HCT116 (cell line): ENCODE measurements at regions not wholly inside any gene's neighbourhood (a gene's known extent, or its start where the extent isn't known, plus 50 kb on each side); places are given as distances from the start of the nearest gene placed in this dataset.

Source experiments
- ATAC-seq: fragments of 200-7000 bp; cut with Tn5 transposase; 2 replicates; pipeline ENCODE4 v1.9.1; 2020; ENCODE audit warnings: mild to moderate bottlenecking, moderate library complexity
- BruUV-seq: library from RNA; stranded (reverse); fragments of 400-500 nt; replicated peaks from 2 replicates; lab custom pipeline; 2021; lab: Mats Ljungman, UMichigan
- CTCF ChIA-PET: fragments of 300-600 bp; sonication (Branson Sonifier 250); formaldehyde crosslinking; loops from one replicate; lab custom pipeline; 2021; ENCODE audit warnings: antibody characterized with exemption; lab: Charles Lee
- POLR2A ChIA-PET: fragments of 300-600, 350-600 bp; sonication (Branson Sonifier 250); formaldehyde crosslinking; loops from one replicate; lab custom pipeline; 2021; ENCODE audit warnings: antibody characterized with exemption; lab: Charles Lee
- RAD21 ChIA-PET, 2 experiments: fragments of 300-600 bp; sonication (Branson Sonifier 250); formaldehyde crosslinking; loops; one replicate each; lab custom pipeline; 2023; ENCODE audit warnings: low total read pairs in 2 of 2; ENCODE audit not compliant: uncharacterized antibody in 2 of 2, unreplicated experiment in 2 of 2, low non-redundant PET in 1 of 2; lab: Charles Lee
- DNase-seq: peaks from one replicate; pipeline ENCODE4 v3.0.0-alpha.2; 2010; ENCODE audit warnings: low read depth, low spot score
- H2AFZ ChIP-seq: fragments of 200-600 bp; shearing (Covaris generic), sonication (generic); 2 replicates; pipeline ENCODE4 v1.6.1; 2017; ENCODE audit warnings: low read depth, mixed run types, mixed read lengths, antibody characterized with exemption, low read length; ENCODE audit not compliant: poor library complexity, severe bottlenecking
- H3K27ac ChIP-seq: 2 replicates; pipeline ENCODE4 v1.5.1; 2012; ENCODE audit warnings: low read depth, low read length
- H3K27me3 ChIP-seq: fragments of 200-600 bp; sonication (generic); 2 replicates; pipeline ENCODE4 v1.6.1; 2016; ENCODE audit warnings: mixed run types, low read length, mixed read lengths; ENCODE audit not compliant: insufficient read depth
- H3K36me3 ChIP-seq, 2 experiments: fragments of 200-500 bp in 1 of 2; fragments of 200-600 bp in 1 of 2; sonication (Bioruptor generic) in 1 of 2; sonication (generic) in 1 of 2; 2 replicates each; pipeline versions ENCODE4 v1.5.1 to v1.6.1; 2014 to 2016; ENCODE audit warnings: low read length in 2 of 2, inconsistent platforms in 1 of 2, mixed read lengths in 1 of 2, mixed run types in 1 of 2; ENCODE audit not compliant: insufficient read depth in 2 of 2, control insufficient read depth in 1 of 2
- H3K4me1 ChIP-seq, 2 experiments: fragments of 200-600 bp in 1 of 2; sonication (generic) in 1 of 2; 2 replicates each; pipeline versions ENCODE4 v1.5.1 to v1.6.1; 2012 to 2017; ENCODE audit warnings: low read length in 2 of 2, inconsistent platforms in 1 of 2, mild to moderate bottlenecking in 1 of 2, mixed read lengths in 1 of 2, mixed run types in 1 of 2, moderate library complexity in 1 of 2; ENCODE audit not compliant: insufficient read depth in 2 of 2, control insufficient read depth in 1 of 2
- H3K4me2 ChIP-seq: fragments of 200-600 bp; sonication (generic); 2 replicates; pipeline ENCODE4 v1.6.1; 2017; ENCODE audit warnings: mixed run types, low read length, mixed read lengths
- H3K4me3 ChIP-seq, 2 experiments: fragments of 200-600 bp in 1 of 2; sonication (generic) in 1 of 2; replicated peaks in 1 of 2; 2 replicates each; pipeline ENCODE4 v1.5.1; 2011 to 2016; ENCODE audit warnings: low read length in 2 of 2, control low read depth in 1 of 2, low read depth in 1 of 2, mild to moderate bottlenecking in 1 of 2, mixed read lengths in 1 of 2, mixed run types in 1 of 2
- H3K79me2 ChIP-seq: fragments of 200-600 bp; sonication (generic); 2 replicates; pipeline ENCODE4 v1.6.1; 2017; ENCODE audit warnings: mild to moderate bottlenecking, mixed run types, low read length, moderate library complexity, mixed read lengths; ENCODE audit not compliant: insufficient read depth
- H3K9ac ChIP-seq: fragments of 200-600 bp; sonication (generic); 2 replicates; pipeline ENCODE4 v1.6.1; 2016; ENCODE audit warnings: low read length, mixed read lengths
- H3K9me2 ChIP-seq: fragments of 200-600 bp; sonication (generic), shearing (Covaris generic); 2 replicates; pipeline ENCODE4 v1.6.1; 2017; ENCODE audit warnings: mixed run types, mild to moderate bottlenecking, moderate library complexity; ENCODE audit not compliant: insufficient read depth
- H3K9me3 ChIP-seq, 2 experiments: fragments of 200-500 bp in 1 of 2; fragments of 200-600 bp in 1 of 2; sonication (Bioruptor generic) in 1 of 2; sonication (generic) in 1 of 2; 2 replicates each; pipeline ENCODE4 v1.6.1; 2014 to 2017; ENCODE audit warnings: low read length in 2 of 2, mixed read lengths in 2 of 2, inconsistent platforms in 1 of 2, low read depth in 1 of 2, mild to moderate bottlenecking in 1 of 2, mixed run types in 1 of 2, moderate library complexity in 1 of 2; ENCODE audit not compliant: control insufficient read depth in 1 of 2, insufficient read depth in 1 of 2
- H4K20me1 ChIP-seq: fragments of 200-600 bp; sonication (generic), shearing (Covaris generic); 2 replicates; pipeline ENCODE4 v1.6.1; 2017; ENCODE audit warnings: mixed run types, mild to moderate bottlenecking, moderate library complexity; ENCODE audit not compliant: insufficient read depth
- ATF3 ChIP-seq: IDR thresholded peaks from 2 replicates; pipeline ENCODE4 v1.6.1; 2012
- CEBPB ChIP-seq: IDR thresholded peaks from 2 replicates; pipeline ENCODE4 v1.6.1; 2012; ENCODE audit warnings: low read depth
- CTCF ChIP-seq, 3 experiments: fragments of 200-600 bp in 1 of 3; sonication (generic) in 1 of 3; IDR thresholded peaks in 2 of 3; conservative IDR thresholded peaks in 1 of 3; 2 replicates each; pipeline ENCODE4 v1.5.1; 2012 to 2017; ENCODE audit warnings: low read depth in 2 of 3, low read length in 2 of 3, antibody characterized with exemption in 1 of 3, borderline replicate concordance in 1 of 3, control low read depth in 1 of 3, mild to moderate bottlenecking in 1 of 3, mixed read lengths in 1 of 3, mixed run types in 1 of 3, moderate library complexity in 1 of 3; ENCODE audit not compliant: insufficient read depth in 1 of 3
- EZH2 ChIP-seq: fragments of 200-600 bp; sonication (generic); IDR thresholded peaks from 2 replicates; pipeline ENCODE4 v1.6.1; 2017; ENCODE audit warnings: antibody characterized with exemption, mixed run types
- FOSL1 ChIP-seq: IDR thresholded peaks from 2 replicates; pipeline ENCODE4 v1.6.1; 2012; ENCODE audit warnings: low read depth
- MAX ChIP-seq: IDR thresholded peaks from 2 replicates; pipeline ENCODE4 v1.6.1; 2012
- POLR2A ChIP-seq: IDR thresholded peaks from 2 replicates; pipeline ENCODE4 v1.7.0; 2011; ENCODE audit warnings: borderline replicate concordance; ENCODE audit not compliant: insufficient read depth, insufficient read length; ENCODE audit errors: extremely low read depth
- RAD21 ChIP-seq: IDR thresholded peaks from 2 replicates; pipeline ENCODE4 v1.6.1; 2012; ENCODE audit warnings: low read depth, mild to moderate bottlenecking
- REST ChIP-seq: IDR thresholded peaks from 2 replicates; pipeline ENCODE4 v1.6.1; 2012; ENCODE audit warnings: low read depth
- SIN3A ChIP-seq: IDR thresholded peaks from 2 replicates; pipeline ENCODE4 v1.6.1; 2012; ENCODE audit warnings: low read depth
- SP1 ChIP-seq: IDR thresholded peaks from 2 replicates; pipeline ENCODE4 v1.6.1; 2012; ENCODE audit warnings: low read depth
- SRF ChIP-seq: IDR thresholded peaks from 2 replicates; pipeline ENCODE4 v1.6.1; 2012; ENCODE audit warnings: low read depth
- TCF7L2 ChIP-seq: IDR thresholded peaks from 2 replicates; pipeline ENCODE4 v1.7.0; 2011; ENCODE audit warnings: borderline replicate concordance, inconsistent platforms; ENCODE audit not compliant: insufficient read depth, insufficient read length; ENCODE audit errors: extremely low read depth
- YY1 ChIP-seq: IDR thresholded peaks from 2 replicates; pipeline ENCODE4 v1.6.1; 2011; ENCODE audit warnings: low read length, low read depth, moderate library complexity, mild to moderate bottlenecking; ENCODE audit not compliant: insufficient replicate concordance; ENCODE audit errors: extremely low read depth
- ZBTB33 ChIP-seq: IDR thresholded peaks from 2 replicates; pipeline ENCODE4 v1.6.1; 2011; ENCODE audit warnings: mild to moderate bottlenecking, low read length, moderate library complexity; ENCODE audit not compliant: insufficient replicate concordance; ENCODE audit errors: extremely low read depth
- ZFX ChIP-seq: fragments of 450-650 bp; IDR thresholded peaks from 2 replicates; pipeline ENCODE4 v1.6.1; 2017
- ZNF274 ChIP-seq: fragments of 200-500 bp; sonication (Bioruptor generic); IDR thresholded peaks from 2 replicates; pipeline ENCODE4 v1.6.1; 2014; ENCODE audit warnings: mild to moderate bottlenecking, low read depth, low read length, inconsistent platforms
- intact Hi-C: fragments of 100-400 bp; cut with micrococcal nuclease; formaldehyde crosslinking; loops from 2 replicates; pipeline ENCODE4 v1.10.0; 2022

GRCh38 chr6:170093658-170094596, 197.0 kb downstream of the DLL1 start:
- Histone ChIP-seq H3K4me1 (no peaks in the 10 kb centered on the region), H3K9me2 (no peaks in the 10 kb centered on the region), H3K36me3 (no peaks in the 10 kb centered on the region), H3K27ac (no peak overlapping the region), H3K4me2 (no peak overlapping the region), H3K27me3 (no peaks in the 10 kb centered on the region), H3K4me3 (no peak overlapping the region), H4K20me1 (no peaks in the 10 kb centered on the region), H3K9ac (no peak overlapping the region), H3K9me3 (no peaks in the 10 kb centered on the region), H2AFZ (no peak overlapping the region), H3K79me2 (no peaks in the 10 kb centered on the region)
- no TSS peak for BruUV-seq
- DNase-seq (no peak), ATAC-seq (no peak)
- ChIA-PET RAD21 (no interaction called here), CTCF (no interaction called here), POLR2A (no interaction called here)
- intact Hi-C loops, result no loop called here
- TF ChIP-seq ATF3, result no peak
- no peak for TF ChIP-seq CEBPB
- no peak for TF ChIP-seq POLR2A
- TF ChIP-seq SP1, result no peak
- no peak for TF ChIP-seq EZH2
- TF ChIP-seq SIN3A, result no peak
- no peak for TF ChIP-seq TCF7L2
- TF ChIP-seq ZNF274, result no peak
- no peak for TF ChIP-seq ZBTB33
- TF ChIP-seq FOSL1, result no peak
- no peak for TF ChIP-seq ZFX
- no peak for TF ChIP-seq REST
- no peak for TF ChIP-seq RAD21
- TF ChIP-seq SRF, result no peak
- no peak for TF ChIP-seq YY1
- TF ChIP-seq CTCF (IDR thresholded peaks at IDR 0.05 in 2 of 3, conservative IDR thresholded peaks at IDR 0.05 in 1 of 3; ENCODE audit: borderline replicate concordance in 1 of 3, insufficient read depth in 1 of 3, low read depth in 2 of 3, low read length in 2 of 3), result no peak
- no peak for TF ChIP-seq MAX
